GM18505 (cell line): ENCODE measurements at regions not wholly inside any gene's neighbourhood (a gene's known extent, or its start where the extent isn't known, plus 50 kb on each side); places are given as distances from the start of the nearest gene placed in this dataset.
"Not testable (repeated sequence)": the region's sequence is repeated elsewhere in the genome, so short reads cannot be mapped to it uniquely, and the experiment has no call there.

Source experiments
- ATAC-seq: cut with Tn5 transposase; IDR thresholded peaks from one replicate; pipeline ENCODE4 v1.9.1; 2021; ENCODE audit not compliant: unreplicated experiment
- POLR2A ChIP-seq: IDR thresholded peaks from 4 replicates; pipeline ENCODE4 v1.6.1; 2011; ENCODE audit warnings: borderline replicate concordance; ENCODE audit not compliant: insufficient read depth, insufficient read length; ENCODE audit errors: extremely low read depth

GRCh38 chr3:6439824-6440223 is 421.1 kb upstream of the GRM7 start:
- ATAC-seq, result no peak
- no peak for TF ChIP-seq POLR2A

GRCh38 chr3:6444888-6445658 is 415.8 kb upstream of the GRM7 start:
- no peak for ATAC-seq
- TF ChIP-seq POLR2A, result no peak

- TF ChIP-seq POLR2A, result no peak
Measured at GRCh38 chr3:6447166-6447801, 413.6 kb upstream of the GRM7 start.

GRCh38 chr3:6448011-6448410 is 412.9 kb upstream of the GRM7 start:
- ATAC-seq, result no peak
- TF ChIP-seq POLR2A, result no peak

More at GRCh38 chr3:6447166-6447801, 413.6 kb upstream of the GRM7 start:
- ATAC-seq, result no peak

GRCh38 chr3:6449099-6449498 is 411.8 kb upstream of the GRM7 start:
- ATAC-seq, result no peak

GRCh38 chr3:6452974-6453373 is 407.9 kb upstream of the GRM7 start:
- no peak for TF ChIP-seq POLR2A
- no peak for ATAC-seq

More at GRCh38 chr3:6449099-6449498, 411.8 kb upstream of the GRM7 start:
- no peak for TF ChIP-seq POLR2A

GRCh38 chr3:6455031-6455430 is 405.9 kb upstream of the GRM7 start:
- no peak for TF ChIP-seq POLR2A
- no peak for ATAC-seq

- ATAC-seq, result no peak
- TF ChIP-seq POLR2A, result no peak
Measured at GRCh38 chr3:6467186-6467585, 393.7 kb upstream of the GRM7 start.

GRCh38 chr3:6468589-6468988 is 392.3 kb upstream of the GRM7 start:
- ATAC-seq, result no peak
- TF ChIP-seq POLR2A, result no peak

GRCh38 chr3:6471744-6472143 is 389.2 kb upstream of the GRM7 start:
- no peak for TF ChIP-seq POLR2A
- no peak for ATAC-seq

- not testable (repeated sequence) for ATAC-seq
Measured at GRCh38 chr3:6490487-6491327, 370.2 kb upstream of the GRM7 start.

GRCh38 chr3:6491768-6492167 is 369.1 kb upstream of the GRM7 start:
- TF ChIP-seq POLR2A, result no peak
- ATAC-seq, result no peak

- TF ChIP-seq POLR2A, result no peak
- ATAC-seq, result no peak
Measured at GRCh38 chr3:6492306-6492705, 368.6 kb upstream of the GRM7 start.

GRCh38 chr3:6498944-6499343 is 362.0 kb upstream of the GRM7 start:
- not testable (repeated sequence) for ATAC-seq
